WTC11 (cell line): ENCODE measurements at regions not wholly inside any gene's neighbourhood (a gene's known extent, or its start where the extent isn't known, plus 50 kb on each side); places are given as distances from the start of the nearest gene placed in this dataset.

ENCODE experiments used
- ATAC-seq: fragments of 200-7000 bp; cut with Tn5 transposase; 2 replicates; pipeline ENCODE4 v1.10.0; 2021; ENCODE audit warnings: mild to moderate bottlenecking, moderate library complexity
- CTCF ChIA-PET: fragments of 300-600 bp; sonication (Branson Sonifier 250); formaldehyde crosslinking; loops from one replicate; lab custom pipeline; 2021; ENCODE audit warnings: antibody characterized with exemption; lab: Charles Lee
- POLR2A ChIA-PET: fragments of 350-600 bp; sonication (Branson Sonifier 250); formaldehyde crosslinking; loops from one replicate; lab custom pipeline; 2021; ENCODE audit warnings: antibody characterized with exemption; lab: Charles Lee
- DNase-seq: peaks from one replicate; pipeline ENCODE4 v3.0.0; 2021; ENCODE audit warnings: low spot score
- H3K27ac Mint-ChIP-seq: 2 replicates; pipeline ENCODE4 v1.8.0; 2021; ENCODE audit warnings: mixed read lengths
- H3K27me3 Mint-ChIP-seq: 2 replicates; pipeline ENCODE4 v1.8.0; 2021; ENCODE audit warnings: low read depth, mild to moderate bottlenecking, moderate library complexity, mixed read lengths
- H3K36me3 Mint-ChIP-seq: 2 replicates; pipeline ENCODE4 v1.8.0; 2021; ENCODE audit warnings: mixed read lengths
- H3K4me1 Mint-ChIP-seq: 2 replicates; pipeline ENCODE4 v1.8.0; 2022; ENCODE audit warnings: mixed read lengths
- H3K4me3 Mint-ChIP-seq: 2 replicates; pipeline ENCODE4 v1.8.0; 2021; ENCODE audit warnings: mild to moderate bottlenecking, moderate library complexity, mixed read lengths
- H3K9me3 Mint-ChIP-seq: 2 replicates; pipeline ENCODE4 v1.8.0; 2021; ENCODE audit warnings: mixed read lengths
- ARID4B ChIP-seq: sonication (generic); formaldehyde crosslinking; IDR thresholded peaks from 2 replicates; pipeline ENCODE4 v1.8.0; 2023; ENCODE audit warnings: missing genetic modification reagents, mild to moderate bottlenecking, borderline replicate concordance
- EMX1 ChIP-seq: fragments of 250-450 bp; sonication (Bioruptor Pico); IDR thresholded peaks from 2 replicates; pipeline ENCODE4 v1.8.0; 2021; ENCODE audit warnings: mild to moderate bottlenecking
- ESRRA ChIP-seq: sonication (generic); formaldehyde crosslinking; IDR thresholded peaks from 2 replicates; pipeline ENCODE4 v1.8.1; 2022; ENCODE audit warnings: mild to moderate bottlenecking, missing genetic modification reagents, borderline replicate concordance
- FOXP4 ChIP-seq: sonication (generic); formaldehyde crosslinking; IDR thresholded peaks from 2 replicates; pipeline ENCODE4 v1.8.0; 2022; ENCODE audit warnings: mild to moderate bottlenecking, missing genetic modification reagents
- HMGA2 ChIP-seq: fragments of 250-450 bp; sonication (Bioruptor Pico); IDR thresholded peaks from 2 replicates; pipeline ENCODE4 v1.4.0; 2021; ENCODE audit warnings: mild to moderate bottlenecking, moderate library complexity
- IRF2 ChIP-seq: sonication (generic); formaldehyde crosslinking; IDR thresholded peaks from 2 replicates; pipeline ENCODE4 v1.8.0; 2022; ENCODE audit warnings: low read depth, missing genetic modification reagents, borderline replicate concordance
- KAT7 ChIP-seq: sonication (generic); formaldehyde crosslinking; IDR thresholded peaks from 2 replicates; pipeline ENCODE4 v1.8.1; 2023; ENCODE audit warnings: missing genetic modification reagents, mild to moderate bottlenecking, borderline replicate concordance
- RELA ChIP-seq: sonication (generic); formaldehyde crosslinking; IDR thresholded peaks from 2 replicates; pipeline ENCODE4 v1.8.1; 2022; ENCODE audit warnings: missing genetic modification reagents, mild to moderate bottlenecking, borderline replicate concordance
- TEAD1 ChIP-seq: sonication (generic); formaldehyde crosslinking; IDR thresholded peaks from 2 replicates; pipeline ENCODE4 v1.8.0; 2022; ENCODE audit warnings: mild to moderate bottlenecking, missing genetic modification reagents
- TEAD4 ChIP-seq: sonication (generic); formaldehyde crosslinking; IDR thresholded peaks from 2 replicates; pipeline ENCODE4 v1.8.0; 2022; ENCODE audit warnings: mild to moderate bottlenecking, missing genetic modification reagents
- TP53 ChIP-seq: sonication (generic); formaldehyde crosslinking; IDR thresholded peaks from 2 replicates; pipeline ENCODE4 v1.8.1; 2023; ENCODE audit warnings: mild to moderate bottlenecking, missing genetic modification reagents
- ZBTB43 ChIP-seq: sonication (generic); formaldehyde crosslinking; IDR thresholded peaks from 2 replicates; pipeline ENCODE4 v1.8.1; 2023; ENCODE audit warnings: mild to moderate bottlenecking, missing genetic modification reagents
- ZMAT4 ChIP-seq: fragments of 250-450 bp; sonication (Bioruptor Pico); IDR thresholded peaks from 2 replicates; pipeline ENCODE4 v1.9.0; 2021; ENCODE audit warnings: mild to moderate bottlenecking
- ZNF281 ChIP-seq: sonication (generic); formaldehyde crosslinking; IDR thresholded peaks from 2 replicates; pipeline ENCODE4 v1.8.0; 2023; ENCODE audit warnings: mild to moderate bottlenecking, missing genetic modification reagents
- ZNF512 ChIP-seq: sonication (generic); formaldehyde crosslinking; IDR thresholded peaks from 2 replicates; pipeline ENCODE4 v1.8.1; 2022; ENCODE audit warnings: missing genetic modification reagents, borderline replicate concordance
- ZNF532 ChIP-seq: fragments of 250-450 bp; sonication (Bioruptor Pico); IDR thresholded peaks from 2 replicates; pipeline ENCODE4 v1.9.0; 2021; ENCODE audit warnings: mild to moderate bottlenecking, borderline replicate concordance

GRCh38 chr4:123198706-123199105 lies 197.9 kb upstream of the SPRY1 start:
- ATAC-seq (no peak), DNase-seq (no peak)
- Mint-ChIP-seq H3K27me3 (no peaks in the 10 kb centered on the region), H3K4me1 (peaks cover 11% of the 10 kb centered on the region), H3K4me3 (no peak overlapping the region), H3K9me3 (no peaks in the 10 kb centered on the region; the same call in 1 of the 2 replicates), H3K27ac (peak overlapping the region; percentile 45; the same call in 1 of the 2 replicates), H3K36me3 (no peaks in the 10 kb centered on the region)
- POLR2A ChIA-PET: interaction anchor here (0.6 kb wide), 1 partner anchor 101 kb away, joined by 3 read pairs; no protein-coding TSS in a partner anchor
- TF ChIP-seq TEAD1 (CRISPR knock-in tag) (no peak), TP53 (CRISPR knock-in tag) (no peak), EMX1 (CRISPR knock-in tag) (no peak), ZNF532 (CRISPR knock-in tag) (no peak), TEAD4 (CRISPR knock-in tag) (no peak), ZMAT4 (CRISPR knock-in tag) (no peak), HMGA2 (no peak), ZBTB43 (CRISPR knock-in tag) (no peak), KAT7 (no peak), FOXP4 (CRISPR knock-in tag) (no peak), ESRRA (CRISPR knock-in tag) (no peak), IRF2 (CRISPR knock-in tag) (no peak), ARID4B (no peak), RELA (CRISPR knock-in tag) (no peak), ZNF281 (CRISPR knock-in tag) (no peak), ZNF512 (no peak)
- CTCF ChIA-PET: no interaction called here
